RWPE1 (cell line): ENCODE measurements at regions not wholly inside any gene's neighbourhood (a gene's known extent, or its start where the extent isn't known, plus 50 kb on each side); places are given as distances from the start of the nearest gene placed in this dataset.

Source experiments
- CTCF ChIA-PET: fragments of 350-600 bp; sonication (Branson Sonifier 250); formaldehyde crosslinking; extraction: SDS; loops from one replicate; lab custom pipeline; 2021; lab: Yijun Ruan, JAX
- POLR2A ChIA-PET: fragments of 400-600 bp; formaldehyde crosslinking; extraction: SDS; loops from one replicate; lab custom pipeline; 2020; ENCODE audit warnings: antibody characterized with exemption; ENCODE audit not compliant: low non-redundant PET; lab: Yijun Ruan, JAX
- DNase-seq: peaks from one replicate; pipeline ENCODE4 v3.0.0; 2012; ENCODE audit warnings: low spot score
- H3K27ac ChIP-seq: fragments of 450-650 bp; 2 replicates; pipeline ENCODE4 v1.5.1; 2017
- TF ChIP-seq, protein P1 (sequence below): fragments of 450-650 bp; conservative IDR thresholded peaks from 2 replicates; pipeline ENCODE4 v1.5.1; 2017; ENCODE audit warnings: low read depth, mild to moderate bottlenecking

DNA sequence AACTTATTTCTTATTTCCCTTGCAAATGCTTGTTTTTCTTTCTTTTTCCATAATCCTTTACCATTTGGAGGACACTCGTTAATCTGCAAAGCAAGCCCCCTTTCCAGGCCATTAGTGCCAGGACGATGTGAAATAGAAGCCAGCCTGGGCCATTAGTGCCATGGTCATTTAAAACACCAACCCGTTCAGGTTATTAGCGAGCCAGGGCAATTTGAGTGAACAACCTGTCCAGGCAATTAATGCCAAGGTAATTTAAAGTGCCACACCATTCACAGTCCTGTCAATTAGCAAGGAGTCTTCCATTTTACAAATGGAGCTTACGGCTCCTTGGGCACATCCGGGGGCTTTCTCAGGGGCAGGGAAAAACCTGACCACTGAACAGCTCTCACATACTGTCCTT lies 370.6 kb downstream of the HRH4 start:
- TF ChIP-seq, protein P1, sequence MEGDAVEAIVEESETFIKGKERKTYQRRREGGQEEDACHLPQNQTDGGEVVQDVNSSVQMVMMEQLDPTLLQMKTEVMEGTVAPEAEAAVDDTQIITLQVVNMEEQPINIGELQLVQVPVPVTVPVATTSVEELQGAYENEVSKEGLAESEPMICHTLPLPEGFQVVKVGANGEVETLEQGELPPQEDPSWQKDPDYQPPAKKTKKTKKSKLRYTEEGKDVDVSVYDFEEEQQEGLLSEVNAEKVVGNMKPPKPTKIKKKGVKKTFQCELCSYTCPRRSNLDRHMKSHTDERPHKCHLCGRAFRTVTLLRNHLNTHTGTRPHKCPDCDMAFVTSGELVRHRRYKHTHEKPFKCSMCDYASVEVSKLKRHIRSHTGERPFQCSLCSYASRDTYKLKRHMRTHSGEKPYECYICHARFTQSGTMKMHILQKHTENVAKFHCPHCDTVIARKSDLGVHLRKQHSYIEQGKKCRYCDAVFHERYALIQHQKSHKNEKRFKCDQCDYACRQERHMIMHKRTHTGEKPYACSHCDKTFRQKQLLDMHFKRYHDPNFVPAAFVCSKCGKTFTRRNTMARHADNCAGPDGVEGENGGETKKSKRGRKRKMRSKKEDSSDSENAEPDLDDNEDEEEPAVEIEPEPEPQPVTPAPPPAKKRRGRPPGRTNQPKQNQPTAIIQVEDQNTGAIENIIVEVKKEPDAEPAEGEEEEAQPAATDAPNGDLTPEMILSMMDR = no peak
- ChIA-PET POLR2A (no interaction called here), CTCF (no interaction called here)
- DNase-seq = no peak
- H3K27ac ChIP-seq = no peak overlapping the region

- H3K27ac ChIP-seq = no peak overlapping the region
- CTCF ChIA-PET = no interaction called here
- no peak for DNase-seq
- TF ChIP-seq, protein P1 = no peak
- POLR2A ChIA-PET = no interaction called here
Observed at GRCh38 chr18:24831871-24832665, 371.6 kb downstream of the HRH4 start.

GRCh38 chr18:24835751-24836150 lies 375.3 kb downstream of the HRH4 start:
- ChIA-PET CTCF (no interaction called here), POLR2A (no interaction called here)
- no peak for DNase-seq

DNA sequence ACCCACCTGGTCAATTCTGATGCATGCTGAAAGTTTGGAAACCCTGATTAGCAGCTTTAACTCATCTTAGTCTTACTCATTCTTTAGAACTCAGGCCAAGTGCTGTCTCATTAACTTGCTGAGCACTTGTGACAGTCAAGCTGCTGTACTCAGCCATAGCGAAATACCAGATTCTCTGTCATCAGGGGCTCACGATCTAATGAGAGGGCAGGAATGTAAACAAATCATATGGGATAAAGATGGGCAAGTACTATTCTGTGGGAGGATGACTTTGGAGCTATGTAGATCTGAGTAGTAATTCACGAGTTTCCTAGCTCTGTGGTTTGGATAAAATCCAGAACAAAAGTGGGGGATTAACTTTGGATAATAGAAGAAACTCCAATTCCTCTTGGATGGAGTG lies 376.6 kb downstream of the HRH4 start:
- ChIA-PET CTCF (no interaction called here), POLR2A (no interaction called here)
- no peak overlapping the region for H3K27ac ChIP-seq
- TF ChIP-seq, protein P1 = no peak
- DNase-seq = no peak

More at GRCh38 chr18:24835751-24836150, 375.3 kb downstream of the HRH4 start:
- TF ChIP-seq, protein P1 = no peak
- H3K27ac ChIP-seq = no peak overlapping the region

DNA sequence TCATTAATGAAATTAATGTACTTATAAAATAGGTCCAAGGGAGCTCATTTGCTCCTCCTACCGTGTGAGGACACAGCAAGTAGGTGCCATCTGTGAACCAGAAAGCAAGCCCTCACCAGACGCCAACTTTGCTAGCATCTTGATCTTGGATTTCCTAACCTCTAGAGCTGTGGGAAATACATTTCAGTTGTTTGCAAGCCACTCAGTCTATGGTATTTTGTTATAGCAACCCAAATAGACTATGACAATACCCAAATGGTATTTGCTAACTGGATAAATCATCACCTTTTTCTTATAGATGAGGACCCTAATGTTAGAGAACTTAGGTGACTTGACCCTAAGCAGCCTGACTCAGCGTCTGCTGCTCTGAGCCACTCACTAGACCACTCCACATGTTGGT lies 379.6 kb downstream of the HRH4 start:
- H3K27ac ChIP-seq = no peak overlapping the region
- ChIA-PET POLR2A (no interaction called here), CTCF (no interaction called here)
- no peak for DNase-seq
- TF ChIP-seq, protein P1 = no peak

GRCh38 chr18:24840640-24841039 lies 380.2 kb downstream of the HRH4 start:
- DNase-seq = no peak
- H3K27ac ChIP-seq = no peak overlapping the region
- TF ChIP-seq, protein P1 = no peak
- ChIA-PET POLR2A (no interaction called here), CTCF (no interaction called here)
